ENCODE measurements at regions not wholly inside any gene's neighbourhood (a gene's known extent, or its start where the extent isn't known, plus 50 kb on each side); places are given as distances from the start of the nearest gene placed in this dataset.

DNA sequence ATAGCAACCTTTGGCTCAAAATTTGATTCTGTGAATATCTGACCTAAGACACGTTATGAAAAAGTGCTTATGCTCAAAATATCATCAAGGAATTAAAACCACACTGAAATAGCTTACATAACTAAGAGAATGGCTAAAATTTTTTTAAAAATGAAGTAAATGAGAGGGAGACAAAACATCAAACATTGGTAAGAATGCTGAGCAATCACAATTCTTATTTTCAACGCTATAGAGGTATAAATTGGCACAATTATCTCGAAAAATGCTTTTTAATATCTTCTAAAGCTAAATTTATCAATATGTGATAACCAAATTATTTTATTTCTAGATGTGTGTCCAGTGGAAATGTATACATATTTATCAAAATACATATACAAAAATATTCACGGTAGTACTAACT, 381.3 kb downstream of the ANXA1 start:
- in situ Hi-C loops (cut with MboI; ENCODE audit: low pct_unique_long_range_greater_than_20kb, low sequenced_read_pairs) = no loop called here
- no peak for DNase-seq

DNA sequence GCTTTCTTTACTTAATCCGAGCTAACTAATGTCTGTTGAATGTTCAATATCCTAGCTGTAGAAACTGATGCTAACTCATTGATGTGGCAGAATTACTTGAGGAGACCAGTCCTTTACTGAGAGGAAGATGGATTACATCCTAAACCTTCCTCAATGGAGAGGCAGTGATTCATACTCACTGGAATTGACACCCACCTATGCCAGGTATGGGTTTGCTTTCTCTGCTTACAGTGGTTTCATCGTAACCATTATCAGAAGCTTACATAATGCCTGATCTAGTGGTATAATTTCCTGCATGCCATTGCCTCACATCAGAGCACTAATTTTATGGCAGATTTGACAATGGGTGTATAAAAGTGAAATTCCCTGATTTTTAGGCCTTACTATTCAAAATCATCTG, 384.7 kb downstream of the ANXA1 start:
- no peak for DNase-seq
- in situ Hi-C loops (cut with MboI; ENCODE audit: low pct_unique_long_range_greater_than_20kb, low sequenced_read_pairs) = no loop called here

DNA sequence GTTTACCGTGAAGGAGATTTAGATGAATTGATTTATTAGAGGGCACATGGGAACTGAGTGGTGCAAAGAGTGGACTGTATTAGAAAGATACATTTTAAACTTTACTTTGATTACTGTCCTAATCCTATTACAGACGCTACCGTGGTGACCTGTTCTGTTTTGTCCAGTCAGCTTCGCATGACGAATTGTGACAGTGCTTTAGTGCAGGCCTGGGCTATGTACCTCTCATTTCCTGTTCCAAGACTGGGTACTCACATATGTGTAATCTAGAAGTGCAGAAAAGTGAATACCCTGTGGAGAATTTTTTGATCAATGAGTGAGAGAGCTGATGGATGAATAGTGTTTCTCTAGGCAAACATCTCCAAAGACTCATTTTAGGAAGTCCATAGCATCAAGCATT, 385.9 kb downstream of the ANXA1 start:
- in situ Hi-C loops (cut with MboI; ENCODE audit: low pct_unique_long_range_greater_than_20kb, low sequenced_read_pairs) = no loop called here
- DNase-seq = no peak

GRCh38 chr9:73539881-73540390, 388.3 kb downstream of the ANXA1 start:
- in situ Hi-C loops (cut with MboI; ENCODE audit: low pct_unique_long_range_greater_than_20kb, low sequenced_read_pairs) = no loop called here

DNA sequence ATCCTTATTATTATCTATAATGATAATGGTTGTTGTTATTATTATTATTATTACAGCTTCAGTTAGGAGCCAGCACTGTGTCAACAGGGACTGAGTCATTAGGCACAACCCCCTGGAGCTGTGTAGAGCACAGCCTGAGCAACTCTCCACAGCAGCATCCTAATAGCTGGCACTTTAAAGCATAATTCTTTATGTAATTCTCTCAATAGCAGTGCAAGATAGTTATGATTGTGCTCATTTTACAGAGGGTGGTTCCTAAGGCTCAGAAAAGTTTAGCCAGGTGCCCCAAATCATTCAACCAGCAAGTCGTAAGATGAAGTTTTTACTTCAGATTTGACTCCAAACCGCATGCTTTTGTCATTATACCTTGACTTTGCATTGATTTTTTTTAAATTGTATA, 390.3 kb downstream of the ANXA1 start:
- in situ Hi-C loops (cut with MboI; ENCODE audit: low pct_unique_long_range_greater_than_20kb, low sequenced_read_pairs) = no loop called here
- DNase-seq = no peak

More at GRCh38 chr9:73539881-73540390, 388.3 kb downstream of the ANXA1 start:
- no peak for DNase-seq

DNA sequence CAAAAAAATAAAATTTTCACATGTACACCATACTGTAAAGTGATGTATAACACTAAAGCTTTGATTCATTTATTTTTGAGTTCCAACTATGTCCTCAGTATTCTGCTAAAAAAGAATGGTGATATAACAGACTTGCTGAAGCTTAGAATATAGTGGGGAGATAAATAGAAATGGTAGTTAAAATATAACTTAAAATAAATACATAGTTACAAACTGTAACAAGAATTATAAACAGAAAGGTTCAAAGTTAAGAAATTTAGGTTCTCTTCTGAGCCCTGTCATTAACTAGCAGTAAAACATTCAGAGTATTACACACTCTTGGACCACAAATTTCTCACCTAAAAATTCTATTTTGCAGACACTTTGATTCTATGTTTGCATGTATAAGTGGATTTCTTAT, 392.1 kb downstream of the ANXA1 start:
- in situ Hi-C loops (cut with MboI; ENCODE audit: low pct_unique_long_range_greater_than_20kb, low sequenced_read_pairs) = no loop called here
- DNase-seq = no peak

DNA sequence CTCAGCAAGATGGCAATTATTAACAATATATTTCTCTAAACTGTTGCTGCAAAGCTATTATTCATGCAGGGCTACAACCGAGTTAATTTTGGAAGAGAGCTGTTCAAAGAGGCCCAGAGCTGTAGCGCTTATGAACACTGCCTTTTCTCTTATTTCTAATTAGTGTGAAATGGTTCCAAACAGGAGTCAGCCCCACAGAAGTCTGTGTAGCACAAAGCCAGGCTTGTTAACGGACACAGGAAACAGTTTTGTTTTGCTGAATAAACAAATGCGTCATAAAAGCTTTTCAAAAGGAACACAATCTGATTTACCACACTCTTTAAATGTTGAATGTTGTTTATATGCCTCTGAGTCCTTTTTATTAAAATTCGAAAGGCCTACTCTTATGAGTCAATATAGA, 396.5 kb downstream of the ANXA1 start:
- in situ Hi-C loops (cut with MboI; ENCODE audit: low pct_unique_long_range_greater_than_20kb, low sequenced_read_pairs) = no loop called here
- no peak for DNase-seq

DNA sequence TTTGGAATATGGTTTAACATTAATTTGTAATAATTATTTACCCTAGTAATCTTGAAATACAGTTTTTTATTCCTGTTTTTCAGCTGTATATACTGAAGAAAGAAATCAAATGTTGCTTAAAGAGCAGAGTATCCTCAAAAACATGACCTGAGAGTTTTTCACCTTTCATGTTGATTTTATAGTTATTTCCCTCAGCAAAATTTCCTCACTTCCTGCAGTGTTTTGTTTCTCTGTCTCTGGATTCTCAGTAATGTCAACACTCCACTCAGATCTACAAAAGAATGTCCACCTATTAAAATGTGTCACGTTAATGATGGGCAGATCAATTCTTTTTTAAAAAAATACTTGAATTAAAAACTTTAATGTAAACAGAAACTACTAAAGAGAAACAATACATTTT, 398.3 kb downstream of the ANXA1 start:
- DNase-seq = no peak
- in situ Hi-C loops (cut with MboI; ENCODE audit: low pct_unique_long_range_greater_than_20kb, low sequenced_read_pairs) = no loop called here

DNA sequence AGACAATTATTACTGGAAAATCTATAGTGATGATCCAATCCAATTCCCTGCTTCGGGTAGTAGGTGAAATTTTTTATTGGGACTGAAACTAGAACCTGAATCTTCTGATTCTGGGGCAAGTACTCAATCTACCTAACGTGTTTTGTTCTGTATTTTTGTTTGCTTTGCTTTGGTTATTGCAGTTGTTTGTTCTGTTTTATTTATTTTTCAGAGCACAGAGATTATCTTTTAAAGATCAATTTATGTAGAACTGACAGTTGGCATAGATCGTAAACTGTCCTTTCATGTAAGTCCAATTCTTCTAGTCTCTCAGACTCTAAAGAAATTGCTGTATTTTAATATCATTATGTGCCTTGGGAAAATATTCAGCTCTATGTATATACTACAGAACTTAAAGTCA, 401.6 kb downstream of the ANXA1 start:
- DNase-seq = no peak
- in situ Hi-C loops (cut with MboI; ENCODE audit: low pct_unique_long_range_greater_than_20kb, low sequenced_read_pairs) = no loop called here

DNA sequence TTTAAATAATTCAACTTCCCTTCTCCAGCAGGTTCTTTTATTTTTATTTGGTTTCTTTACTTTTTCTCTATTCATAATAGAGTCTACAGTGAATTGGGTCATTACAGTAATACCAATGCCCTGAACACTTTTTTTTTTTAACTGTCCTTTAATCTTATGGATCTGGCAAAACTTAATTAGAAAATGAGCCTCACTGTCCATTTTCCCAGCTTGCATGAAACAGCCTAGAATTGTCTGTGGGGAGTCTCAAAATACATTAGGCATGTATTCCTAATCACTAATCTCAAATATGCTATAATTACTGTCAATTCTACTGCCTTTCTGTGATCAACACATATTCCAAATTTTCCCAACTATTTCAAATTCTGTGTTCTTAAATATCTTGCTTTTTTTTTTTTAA, 406.8 kb downstream of the ANXA1 start:
- in situ Hi-C loops (cut with MboI; ENCODE audit: low pct_unique_long_range_greater_than_20kb, low sequenced_read_pairs) = no loop called here
- no peak for DNase-seq

DNA sequence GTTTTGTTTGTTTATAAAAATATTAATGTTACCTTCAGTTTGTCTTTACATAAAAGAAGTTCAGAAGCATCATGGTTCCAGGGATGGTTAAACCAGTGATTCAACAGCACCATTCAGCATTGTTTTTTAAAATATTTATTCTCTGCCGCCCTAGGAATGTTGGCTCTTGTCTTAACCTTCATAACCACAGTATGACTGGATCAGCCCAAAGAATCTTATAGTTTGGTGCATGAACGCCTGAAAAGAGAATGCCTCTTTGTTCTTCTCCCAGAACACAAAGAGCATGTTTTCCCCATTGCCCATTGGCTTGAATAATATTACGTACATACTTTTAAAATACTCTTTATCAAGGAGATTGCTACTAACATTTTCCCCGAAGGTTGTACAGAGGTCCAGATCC, 413.4 kb downstream of the ANXA1 start:
- in situ Hi-C loops (cut with MboI; ENCODE audit: low pct_unique_long_range_greater_than_20kb, low sequenced_read_pairs) = no loop called here

DNA sequence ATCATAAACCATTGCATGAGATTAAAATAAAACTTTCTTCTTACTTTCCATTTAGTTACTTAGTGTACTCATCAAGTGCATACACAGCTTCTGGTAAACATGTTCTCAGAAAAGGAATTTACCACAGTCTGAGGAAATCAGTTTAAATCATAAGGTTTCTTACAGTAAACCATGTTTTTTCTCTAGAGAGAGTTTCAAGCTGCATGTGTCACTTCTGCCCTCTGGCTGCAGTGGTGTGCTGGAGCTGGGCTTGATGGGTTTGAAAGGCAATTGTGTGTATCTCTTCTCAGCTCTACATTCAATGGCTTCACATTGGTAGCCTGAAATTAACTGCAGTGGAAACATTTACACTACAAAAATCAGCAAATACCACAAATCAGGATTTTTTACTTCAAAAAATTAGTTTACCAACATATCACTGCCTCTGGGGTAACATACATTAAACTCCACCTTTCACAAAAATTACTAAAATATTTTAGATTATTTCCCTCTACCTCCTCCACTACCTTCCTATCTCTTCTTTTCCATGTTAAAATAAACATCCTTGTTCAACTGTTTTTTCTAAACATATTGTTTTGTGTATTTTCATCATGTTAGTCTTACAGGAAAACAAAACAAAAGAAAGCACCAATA, 414.3 kb downstream of the ANXA1 start:
- in situ Hi-C loops (cut with MboI; ENCODE audit: low pct_unique_long_range_greater_than_20kb, low sequenced_read_pairs) = no loop called here
- no peak for DNase-seq

More for the DNA sequence above, 413.4 kb downstream of the ANXA1 start:
- DNase-seq = no peak

- DNase-seq = no peak
- in situ Hi-C loops (cut with MboI; ENCODE audit: low pct_unique_long_range_greater_than_20kb, low sequenced_read_pairs) = no loop called here
These were observed 415.0 kb downstream of the ANXA1 start for GRCh38 chr9:73566627-73567026.

GRCh38 chr9:73573235-73573634, 421.6 kb downstream of the ANXA1 start:
- in situ Hi-C loops (cut with MboI; ENCODE audit: low pct_unique_long_range_greater_than_20kb, low sequenced_read_pairs) = no loop called here
- no peak for DNase-seq

GRCh38 chr9:73575101-73576060, 423.7 kb downstream of the ANXA1 start:
- DNase-seq = no peak
- in situ Hi-C loops (cut with MboI; ENCODE audit: low pct_unique_long_range_greater_than_20kb, low sequenced_read_pairs) = no loop called here

DNA sequence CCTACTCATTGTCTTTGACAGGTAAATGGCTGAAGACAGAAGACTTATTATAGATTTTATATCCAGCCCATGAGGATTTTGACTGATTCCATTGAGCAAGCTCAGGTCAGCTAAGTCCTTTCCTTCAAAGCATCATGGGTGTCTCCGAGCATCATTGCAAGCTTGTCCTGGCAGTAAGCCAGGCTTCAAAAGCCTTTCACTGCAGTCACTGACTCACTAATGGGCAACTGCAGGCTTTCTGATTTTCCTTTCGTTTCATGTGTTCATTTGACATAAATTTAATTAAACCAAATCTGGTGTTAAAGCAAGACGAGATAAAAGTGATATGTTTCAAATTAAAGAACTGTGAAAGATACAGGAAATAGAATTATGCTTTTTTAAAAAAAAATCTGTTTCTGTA, 426.2 kb downstream of the ANXA1 start:
- DNase-seq = no peak
- in situ Hi-C loops (cut with MboI; ENCODE audit: low pct_unique_long_range_greater_than_20kb, low sequenced_read_pairs) = no loop called here

DNA sequence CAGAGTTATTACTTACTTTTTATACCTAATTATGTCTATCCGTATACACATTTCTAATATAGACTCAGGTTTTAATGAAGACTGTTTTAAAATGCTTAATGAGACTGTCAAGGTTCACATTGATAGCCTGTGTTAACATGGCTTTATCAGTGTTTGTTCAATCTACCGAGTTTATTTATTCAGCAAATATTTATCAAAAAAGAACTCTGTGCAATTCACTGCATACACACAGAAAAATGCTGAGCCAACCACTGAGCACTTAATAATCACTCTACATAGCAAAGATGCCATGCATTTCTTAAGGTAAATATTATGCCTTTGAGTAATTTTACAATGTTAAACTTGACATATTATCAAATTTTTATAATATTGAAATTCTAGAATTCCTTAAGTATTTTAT, 428.2 kb downstream of the ANXA1 start:
- in situ Hi-C loops (cut with MboI; ENCODE audit: low pct_unique_long_range_greater_than_20kb, low sequenced_read_pairs) = no loop called here
- DNase-seq = no peak

GRCh38 chr9:73583576-73583975, 431.9 kb downstream of the ANXA1 start:
- in situ Hi-C loops (cut with MboI; ENCODE audit: low pct_unique_long_range_greater_than_20kb, low sequenced_read_pairs) = no loop called here
- DNase-seq = no peak

- in situ Hi-C loops (cut with MboI; ENCODE audit: low pct_unique_long_range_greater_than_20kb, low sequenced_read_pairs) = no loop called here
- no peak for DNase-seq
These were observed 443.4 kb downstream of the ANXA1 start for GRCh38 chr9:73595036-73595545.

DNA sequence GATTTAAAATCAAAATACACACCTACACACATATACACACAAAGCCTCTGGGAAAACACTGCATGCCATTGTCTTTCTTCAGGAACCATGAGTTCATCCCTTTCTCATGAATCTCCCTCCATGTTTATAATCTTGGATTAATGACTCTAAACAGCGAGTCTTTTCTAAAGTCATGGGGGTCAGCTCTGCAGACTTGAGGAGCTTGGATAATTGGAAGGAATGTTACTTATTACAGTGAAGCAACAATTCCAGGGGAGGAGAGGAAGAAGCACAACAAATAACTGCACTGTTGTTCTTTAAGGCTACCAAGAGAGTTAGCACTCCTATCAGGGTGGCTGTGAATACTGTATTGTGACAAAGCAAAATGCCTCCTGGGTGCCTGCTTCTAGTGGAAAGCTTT, 444.7 kb downstream of the ANXA1 start:
- no peak for DNase-seq
- in situ Hi-C loops (cut with MboI; ENCODE audit: low pct_unique_long_range_greater_than_20kb, low sequenced_read_pairs) = no loop called here

Data from KBM-7 (cell line).